CD4-positive, CD25-positive, alpha-beta regulatory T cell (primary cell): ENCODE measurements at regions not wholly inside any gene's neighbourhood (a gene's known extent, or its start where the extent isn't known, plus 50 kb on each side); places are given as distances from the start of the nearest gene placed in this dataset.

Source experiments
- ATAC-seq, 2 donors: fragments of 150-1000 bp; cut with Tn5 transposase; one replicate each; pipeline ENCODE4 v1.10.0; 2021; ENCODE audit warnings: low read depth in 2 of 2, moderate number of reproducible peaks in 2 of 2, moderate library complexity in 1 of 2
- DNase-seq, 3 donors: peaks; one replicate each; pipeline versions ENCODE4 v3.0.0 to v3.0.0-alpha.2; 2012 to 2022; ENCODE audit warnings: mixed read lengths in 1 of 3
- H3K27ac ChIP-seq: one replicate; pipeline ENCODE4 v1.7.0; 2013; ENCODE audit warnings: mild to moderate bottlenecking, low read length; ENCODE audit not compliant: insufficient read depth, poor library complexity, severe bottlenecking
- H3K27me3 ChIP-seq: one replicate; pipeline ENCODE4 v1.7.0; 2013; ENCODE audit warnings: low read length; ENCODE audit not compliant: control insufficient read depth, insufficient read depth
- H3K36me3 ChIP-seq: one replicate; pipeline ENCODE4 v1.7.0; 2013; ENCODE audit warnings: mild to moderate bottlenecking, low read length, moderate library complexity; ENCODE audit not compliant: control insufficient read depth, insufficient read depth
- H3K4me1 ChIP-seq: 2 replicates; pipeline ENCODE4 v1.7.0; 2013; ENCODE audit warnings: mild to moderate bottlenecking, low read length; ENCODE audit not compliant: insufficient read depth, control insufficient read depth, poor library complexity, severe bottlenecking
- H3K4me3 ChIP-seq: one replicate; pipeline ENCODE4 v1.7.0; 2013; ENCODE audit warnings: low read depth, mild to moderate bottlenecking, low read length, moderate library complexity
- H3K9me3 ChIP-seq, 2 experiments: 1 replicate in 1 of 2; 2 replicates in 1 of 2; pipeline ENCODE4 v1.7.0; 2013; ENCODE audit warnings: low read length in 2 of 2, mild to moderate bottlenecking in 1 of 2, moderate library complexity in 1 of 2; ENCODE audit not compliant: control insufficient read depth in 2 of 2
- H3K27ac Mint-ChIP-seq, 3 donors: one replicate each; pipeline ENCODE4 v1.8.0; 2020 to 2022; ENCODE audit warnings: mild to moderate bottlenecking in 3 of 3, mixed read lengths in 3 of 3, moderate library complexity in 2 of 3
- H3K27me3 Mint-ChIP-seq: one replicate; pipeline ENCODE4 v1.8.0; 2022; ENCODE audit warnings: mild to moderate bottlenecking, mixed read lengths
- H3K36me3 Mint-ChIP-seq: one replicate; pipeline ENCODE4 v1.8.0; 2020; ENCODE audit warnings: mixed read lengths
- H3K4me1 Mint-ChIP-seq, 4 donors: one replicate each; pipeline ENCODE4 v1.8.0; 2020 to 2022; ENCODE audit warnings: mixed read lengths in 4 of 4, mild to moderate bottlenecking in 1 of 4
- H3K4me3 Mint-ChIP-seq, 4 donors: one replicate each; pipeline ENCODE4 v1.8.0; 2020 to 2022; ENCODE audit warnings: mild to moderate bottlenecking in 4 of 4, mixed read lengths in 4 of 4, moderate library complexity in 3 of 4
- H3K9me3 Mint-ChIP-seq, 7 donors: one replicate each; pipeline ENCODE4 v1.8.0; 2020 to 2022; ENCODE audit warnings: mixed read lengths in 7 of 7, mild to moderate bottlenecking in 3 of 7, moderate library complexity in 2 of 7

- H3K36me3 ChIP-seq = no peaks in the 10 kb centered on the region
- no peak overlapping the region for H3K27ac Mint-ChIP-seq
- no peak overlapping the region for H3K4me3 ChIP-seq
- no peaks in the 10 kb centered on the region for H3K9me3 ChIP-seq
- no peak overlapping the region for H3K4me3 Mint-ChIP-seq
- H3K36me3 Mint-ChIP-seq = no peaks in the 10 kb centered on the region
- H3K27me3 Mint-ChIP-seq = no peaks in the 10 kb centered on the region
- no peak overlapping the region for H3K27ac ChIP-seq
- H3K9me3 Mint-ChIP-seq = peaks cover 0 to 5% (median 0%) of the 10 kb centered on the region in 7 donors
- no peaks in the 10 kb centered on the region for H3K4me1 ChIP-seq
- DNase-seq (no peak), ATAC-seq (no peak)
- no peaks in the 10 kb centered on the region for H3K4me1 Mint-ChIP-seq
- no peaks in the 10 kb centered on the region for H3K27me3 ChIP-seq
These were observed 162.1 kb upstream of the OGFRL1 start for GRCh38 chr6:71126506-71126905.

- DNase-seq (no peak), ATAC-seq (no peak)
- no peaks in the 10 kb centered on the region for H3K4me1 Mint-ChIP-seq
- H3K27me3 Mint-ChIP-seq = no peaks in the 10 kb centered on the region
- H3K27ac Mint-ChIP-seq = no peak overlapping the region
- H3K36me3 Mint-ChIP-seq = no peaks in the 10 kb centered on the region
- H3K36me3 ChIP-seq = no peaks in the 10 kb centered on the region
- H3K4me3 Mint-ChIP-seq = no peak overlapping the region
- no peaks in the 10 kb centered on the region for H3K4me1 ChIP-seq
- peaks cover 0 to 4% (median 0%) of the 10 kb centered on the region in 7 donors for H3K9me3 Mint-ChIP-seq
- no peaks in the 10 kb centered on the region for H3K27me3 ChIP-seq
- no peaks in the 10 kb centered on the region for H3K9me3 ChIP-seq
- H3K27ac ChIP-seq = no peak overlapping the region
- no peak overlapping the region for H3K4me3 ChIP-seq
These were observed 161.2 kb upstream of the OGFRL1 start for GRCh38 chr6:71127374-71127773.

GRCh38 chr6:71130277-71130676 lies 158.3 kb upstream of the OGFRL1 start:
- Mint-ChIP-seq H3K4me3 (no peak overlapping the region), H3K36me3 (no peaks in the 10 kb centered on the region), H3K27ac (no peak overlapping the region), H3K9me3 (peaks cover 0 to 5% (median 0%) of the 10 kb centered on the region in 7 donors), H3K4me1 (no peaks in the 10 kb centered on the region), H3K27me3 (no peaks in the 10 kb centered on the region)
- DNase-seq = no peak
- H3K4me3 ChIP-seq = no peak overlapping the region
- H3K36me3 ChIP-seq = no peaks in the 10 kb centered on the region
- no peaks in the 10 kb centered on the region for H3K4me1 ChIP-seq
- H3K9me3 ChIP-seq = no peaks in the 10 kb centered on the region
- ATAC-seq = no peak
- H3K27me3 ChIP-seq = no peaks in the 10 kb centered on the region
- H3K27ac ChIP-seq = no peak overlapping the region

GRCh38 chr6:71134929-71135642 lies 153.5 kb upstream of the OGFRL1 start:
- Mint-ChIP-seq H3K27ac (no peak overlapping the region), H3K36me3 (no peaks in the 10 kb centered on the region), H3K27me3 (no peaks in the 10 kb centered on the region), H3K4me3 (no peak overlapping the region), H3K4me1 (no peaks in the 10 kb centered on the region), H3K9me3 (peaks cover 0 to 6% (median 0%) of the 10 kb centered on the region in 7 donors)
- Histone ChIP-seq H3K36me3 (no peaks in the 10 kb centered on the region), H3K27me3 (no peaks in the 10 kb centered on the region), H3K27ac (no peak overlapping the region), H3K4me1 (no peaks in the 10 kb centered on the region), H3K4me3 (no peak overlapping the region), H3K9me3 (no peaks in the 10 kb centered on the region)
- no peak for DNase-seq
- ATAC-seq = no peak

- Mint-ChIP-seq H3K36me3 (no peaks in the 10 kb centered on the region), H3K4me1 (no peaks in the 10 kb centered on the region), H3K27me3 (no peaks in the 10 kb centered on the region), H3K4me3 (no peak overlapping the region), H3K9me3 (peaks cover 0 to 8% (median 2%) of the 10 kb centered on the region in 7 donors), H3K27ac (no peak overlapping the region)
- ATAC-seq = no peak
- Histone ChIP-seq H3K27me3 (no peaks in the 10 kb centered on the region), H3K4me1 (no peaks in the 10 kb centered on the region), H3K36me3 (no peaks in the 10 kb centered on the region), H3K27ac (no peak overlapping the region), H3K4me3 (no peak overlapping the region), H3K9me3 (no peaks in the 10 kb centered on the region)
- DNase-seq = no peak
These were observed 150.6 kb upstream of the OGFRL1 start for GRCh38 chr6:71137973-71138372.

- H3K4me3 Mint-ChIP-seq = no peak overlapping the region
- peaks cover 0 to 8% (median 2%) of the 10 kb centered on the region in 7 donors for H3K9me3 Mint-ChIP-seq
- no peaks in the 10 kb centered on the region for H3K36me3 Mint-ChIP-seq
- Histone ChIP-seq H3K27ac (no peak overlapping the region), H3K4me3 (no peak overlapping the region), H3K27me3 (no peaks in the 10 kb centered on the region), H3K4me1 (no peaks in the 10 kb centered on the region), H3K36me3 (no peaks in the 10 kb centered on the region), H3K9me3 (no peaks in the 10 kb centered on the region)
- DNase-seq = no peak
- H3K4me1 Mint-ChIP-seq = no peaks in the 10 kb centered on the region
- no peak for ATAC-seq
- H3K27ac Mint-ChIP-seq = no peak overlapping the region
- no peaks in the 10 kb centered on the region for H3K27me3 Mint-ChIP-seq
These were observed 150.2 kb upstream of the OGFRL1 start for GRCh38 chr6:71138376-71138775.

- no peak overlapping the region for H3K4me3 ChIP-seq
- Mint-ChIP-seq H3K36me3 (no peaks in the 10 kb centered on the region), H3K27me3 (no peaks in the 10 kb centered on the region), H3K4me3 (no peak overlapping the region), H3K9me3 (peaks cover 0 to 8% (median 2%) of the 10 kb centered on the region in 7 donors), H3K4me1 (no peaks in the 10 kb centered on the region), H3K27ac (no peak overlapping the region)
- no peaks in the 10 kb centered on the region for H3K4me1 ChIP-seq
- H3K36me3 ChIP-seq = no peaks in the 10 kb centered on the region
- ATAC-seq (no peak), DNase-seq (no peak)
- no peaks in the 10 kb centered on the region for H3K27me3 ChIP-seq
- H3K9me3 ChIP-seq = no peaks in the 10 kb centered on the region
- H3K27ac ChIP-seq = no peak overlapping the region
These were observed 149.4 kb upstream of the OGFRL1 start for GRCh38 chr6:71139249-71139648.

- Histone ChIP-seq H3K36me3 (no peaks in the 10 kb centered on the region), H3K4me3 (no peak overlapping the region), H3K27ac (no peak overlapping the region), H3K27me3 (no peaks in the 10 kb centered on the region), H3K9me3 (no peaks in the 10 kb centered on the region), H3K4me1 (no peaks in the 10 kb centered on the region)
- Mint-ChIP-seq H3K27ac (no peak overlapping the region), H3K36me3 (no peaks in the 10 kb centered on the region), H3K4me3 (no peak overlapping the region), H3K4me1 (no peaks in the 10 kb centered on the region), H3K9me3 (peaks cover 0 to 3% (median 0%) of the 10 kb centered on the region in 7 donors), H3K27me3 (peaks cover 7% of the 10 kb centered on the region)
- no peak for ATAC-seq
- DNase-seq = no peak
These were observed 134.8 kb upstream of the OGFRL1 start for GRCh38 chr6:71153755-71154325.
